HUES48 (cell line): ENCODE measurements at regions not wholly inside any gene's neighbourhood (a gene's known extent, or its start where the extent isn't known, plus 50 kb on each side); places are given as distances from the start of the nearest gene placed in this dataset.

Source experiments
- H3K27ac ChIP-seq: one replicate; pipeline ENCODE4 v1.7.0; 2013; ENCODE audit warnings: low read depth, low read length, inconsistent platforms
- H3K27me3 ChIP-seq: 2 replicates; pipeline ENCODE4 v1.6.1; 2013; ENCODE audit warnings: mild to moderate bottlenecking, low read length; ENCODE audit not compliant: control insufficient read depth, insufficient read depth
- H3K36me3 ChIP-seq: 2 replicates; pipeline ENCODE4 v1.6.1; 2013; ENCODE audit warnings: low read length; ENCODE audit not compliant: control insufficient read depth, insufficient read depth
- H3K4me1 ChIP-seq: 2 replicates; pipeline ENCODE4 v1.6.1; 2013; ENCODE audit warnings: mild to moderate bottlenecking, low read length; ENCODE audit not compliant: control insufficient read depth, insufficient read depth
- H3K4me3 ChIP-seq: 2 replicates; pipeline ENCODE4 v1.5.1; 2013; ENCODE audit warnings: mild to moderate bottlenecking, low read depth, low read length
- H3K9ac ChIP-seq: 2 replicates; pipeline ENCODE4 v1.6.1; 2013; ENCODE audit warnings: mild to moderate bottlenecking, low read depth, low read length, moderate library complexity
- H3K9me3 ChIP-seq: 2 replicates; pipeline ENCODE4 v1.6.1; 2013; ENCODE audit warnings: low read length; ENCODE audit not compliant: control insufficient read depth, insufficient read depth

GRCh38 chr1:209222826-209223225 is 360.7 kb upstream of the CAMK1G start:
- Histone ChIP-seq H3K27ac (no peak overlapping the region), H3K4me1 (peaks cover 7% of the 10 kb centered on the region), H3K36me3 (no peaks in the 10 kb centered on the region), H3K27me3 (no peaks in the 10 kb centered on the region), H3K9me3 (no peaks in the 10 kb centered on the region), H3K9ac (no peak overlapping the region), H3K4me3 (no peak overlapping the region)

DNA sequence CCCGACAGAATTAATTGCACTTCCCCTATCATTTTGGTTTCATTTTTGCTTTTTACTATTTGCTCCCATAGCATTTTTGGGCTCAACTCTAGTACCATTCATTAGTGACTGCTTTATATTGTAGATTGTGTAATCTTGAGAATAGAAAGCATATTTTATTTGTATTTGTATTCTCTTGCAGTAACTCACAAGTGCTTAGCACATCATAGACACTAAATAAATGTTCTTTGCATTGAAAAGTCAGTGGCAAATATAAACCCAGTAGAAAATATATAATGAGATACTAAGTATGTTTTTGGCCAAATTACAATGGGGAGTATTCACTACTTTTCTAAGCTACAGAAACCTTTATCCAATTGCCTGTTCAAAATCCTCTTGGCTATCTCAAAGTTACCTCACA is 359.7 kb upstream of the CAMK1G start:
- Histone ChIP-seq H3K36me3 (no peaks in the 10 kb centered on the region), H3K27me3 (no peaks in the 10 kb centered on the region), H3K4me1 (peaks cover 15% of the 10 kb centered on the region), H3K9ac (no peak overlapping the region), H3K4me3 (no peak overlapping the region), H3K9me3 (no peaks in the 10 kb centered on the region), H3K27ac (no peak overlapping the region)

GRCh38 chr1:209224886-209225285 is 358.6 kb upstream of the CAMK1G start:
- no peaks in the 10 kb centered on the region for H3K27me3 ChIP-seq
- no peak overlapping the region for H3K4me3 ChIP-seq
- no peaks in the 10 kb centered on the region for H3K36me3 ChIP-seq
- no peak overlapping the region for H3K9ac ChIP-seq
- H3K27ac ChIP-seq: no peak overlapping the region
- H3K9me3 ChIP-seq: no peaks in the 10 kb centered on the region
- H3K4me1 ChIP-seq: peaks cover 15% of the 10 kb centered on the region

GRCh38 chr1:209227171-209227570 is 356.3 kb upstream of the CAMK1G start:
- Histone ChIP-seq H3K36me3 (no peaks in the 10 kb centered on the region), H3K27ac (no peak overlapping the region), H3K9me3 (no peaks in the 10 kb centered on the region), H3K9ac (no peak overlapping the region), H3K4me1 (peaks cover 15% of the 10 kb centered on the region), H3K27me3 (no peaks in the 10 kb centered on the region), H3K4me3 (no peak overlapping the region)

GRCh38 chr1:209227941-209228340 is 355.6 kb upstream of the CAMK1G start:
- Histone ChIP-seq H3K9ac (no peak overlapping the region), H3K4me3 (no peak overlapping the region), H3K4me1 (peaks cover 15% of the 10 kb centered on the region), H3K27me3 (no peaks in the 10 kb centered on the region), H3K36me3 (no peaks in the 10 kb centered on the region), H3K9me3 (no peaks in the 10 kb centered on the region), H3K27ac (no peak overlapping the region)

- peaks cover 15% of the 10 kb centered on the region for H3K4me1 ChIP-seq
- no peaks in the 10 kb centered on the region for H3K9me3 ChIP-seq
- no peak overlapping the region for H3K4me3 ChIP-seq
- H3K27me3 ChIP-seq: no peaks in the 10 kb centered on the region
- no peak overlapping the region for H3K27ac ChIP-seq
- H3K9ac ChIP-seq: no peak overlapping the region
- no peaks in the 10 kb centered on the region for H3K36me3 ChIP-seq
These were observed 353.9 kb upstream of the CAMK1G start for GRCh38 chr1:209229494-209230061.

DNA sequence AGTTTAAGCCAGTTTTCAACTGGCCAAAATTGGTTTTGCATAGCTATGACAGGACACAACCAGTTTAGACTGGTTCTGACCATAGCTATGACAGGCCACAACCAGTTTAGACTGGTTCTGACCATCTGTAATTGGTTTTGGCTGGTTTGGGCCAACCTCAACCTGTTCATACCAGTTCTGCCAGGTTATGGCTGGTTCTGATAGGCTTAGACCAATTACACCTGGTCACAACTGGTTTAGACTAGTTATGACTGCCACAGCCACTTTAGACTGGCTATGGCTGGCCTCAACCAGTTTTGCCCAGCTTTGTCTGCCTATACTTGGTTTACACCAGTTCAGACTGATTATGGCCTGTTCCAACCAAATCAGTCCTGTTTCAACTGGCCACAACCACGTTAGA is 353.2 kb upstream of the CAMK1G start:
- H3K9me3 ChIP-seq: no peaks in the 10 kb centered on the region
- H3K27me3 ChIP-seq: no peaks in the 10 kb centered on the region
- no peak overlapping the region for H3K27ac ChIP-seq
- H3K9ac ChIP-seq: no peak overlapping the region
- H3K4me3 ChIP-seq: no peak overlapping the region
- no peaks in the 10 kb centered on the region for H3K36me3 ChIP-seq
- H3K4me1 ChIP-seq: peaks cover 15% of the 10 kb centered on the region

GRCh38 chr1:209231476-209232156 is 351.9 kb upstream of the CAMK1G start:
- H3K9me3 ChIP-seq: no peaks in the 10 kb centered on the region
- H3K36me3 ChIP-seq: no peaks in the 10 kb centered on the region
- H3K27ac ChIP-seq: no peak overlapping the region
- no peak overlapping the region for H3K9ac ChIP-seq
- peaks cover 15% of the 10 kb centered on the region for H3K4me1 ChIP-seq
- H3K27me3 ChIP-seq: no peaks in the 10 kb centered on the region
- no peak overlapping the region for H3K4me3 ChIP-seq

GRCh38 chr1:209232197-209232596 is 351.3 kb upstream of the CAMK1G start:
- no peaks in the 10 kb centered on the region for H3K27me3 ChIP-seq
- H3K36me3 ChIP-seq: no peaks in the 10 kb centered on the region
- no peaks in the 10 kb centered on the region for H3K9me3 ChIP-seq
- H3K4me3 ChIP-seq: no peak overlapping the region
- no peak overlapping the region for H3K27ac ChIP-seq
- peaks cover 14% of the 10 kb centered on the region for H3K4me1 ChIP-seq
- H3K9ac ChIP-seq: no peak overlapping the region

GRCh38 chr1:209232759-209233158 is 350.8 kb upstream of the CAMK1G start:
- H3K4me1 ChIP-seq: peaks cover 9% of the 10 kb centered on the region
- H3K9ac ChIP-seq: no peak overlapping the region
- H3K27me3 ChIP-seq: no peaks in the 10 kb centered on the region
- no peak overlapping the region for H3K4me3 ChIP-seq
- H3K9me3 ChIP-seq: no peaks in the 10 kb centered on the region
- no peaks in the 10 kb centered on the region for H3K36me3 ChIP-seq
- H3K27ac ChIP-seq: no peak overlapping the region

- H3K4me3 ChIP-seq: no peak overlapping the region
- no peaks in the 10 kb centered on the region for H3K4me1 ChIP-seq
- no peaks in the 10 kb centered on the region for H3K9me3 ChIP-seq
- H3K27me3 ChIP-seq: no peaks in the 10 kb centered on the region
- no peak overlapping the region for H3K9ac ChIP-seq
- H3K36me3 ChIP-seq: no peaks in the 10 kb centered on the region
- no peak overlapping the region for H3K27ac ChIP-seq
These were observed 348.3 kb upstream of the CAMK1G start for GRCh38 chr1:209235166-209235565.
